Hepatocyte (in vitro differentiated cells): ENCODE measurements at regions not wholly inside any gene's neighbourhood (a gene's known extent, or its start where the extent isn't known, plus 50 kb on each side); places are given as distances from the start of the nearest gene placed in this dataset.
"Not testable (repeated sequence)": the region's sequence is repeated elsewhere in the genome, so short reads cannot be mapped to it uniquely, and the experiment has no call there.

Source experiments
- DNase-seq: peaks from one replicate; pipeline ENCODE4 v3.0.0-alpha.2; 2016; ENCODE audit warnings: low spot score
- H2AFZ ChIP-seq: fragments of 200-600 bp; sonication (generic); 2 replicates; pipeline ENCODE4 v1.6.0; 2016; ENCODE audit warnings: antibody characterized with exemption, mild to moderate bottlenecking
- H3K27ac ChIP-seq: fragments of 200-600 bp; sonication (generic); 2 replicates; pipeline ENCODE4 v1.5.1; 2016; ENCODE audit warnings: mild to moderate bottlenecking
- H3K27me3 ChIP-seq: fragments of 200-600 bp; sonication (generic); 2 replicates; pipeline ENCODE4 v1.6.1; 2016
- H3K36me3 ChIP-seq: fragments of 200-600 bp; sonication (generic); replicated peaks from 2 replicates; pipeline ENCODE4 v1.5.1; 2016; ENCODE audit warnings: low read depth; ENCODE audit not compliant: insufficient read depth
- H3K4me1 ChIP-seq: fragments of 200-600 bp; sonication (generic); 2 replicates; pipeline ENCODE4 v1.5.1; 2016; ENCODE audit warnings: mild to moderate bottlenecking, moderate library complexity; ENCODE audit not compliant: insufficient read depth
- H3K4me2 ChIP-seq: fragments of 200-600 bp; sonication (generic); 2 replicates; pipeline ENCODE4 v1.6.0; 2016
- H3K4me3 ChIP-seq: fragments of 200-600 bp; sonication (generic); 2 replicates; pipeline ENCODE4 v1.5.1; 2016; ENCODE audit warnings: mild to moderate bottlenecking
- H3K79me2 ChIP-seq: fragments of 200-600 bp; sonication (generic); 2 replicates; pipeline ENCODE4 v1.6.0; 2017; ENCODE audit warnings: mild to moderate bottlenecking
- H3K9me2 ChIP-seq: fragments of 200-600 bp; sonication (generic); replicated peaks from 2 replicates; pipeline ENCODE4 v1.6.0; 2017; ENCODE audit warnings: mild to moderate bottlenecking; ENCODE audit not compliant: insufficient read depth
- H3K9me3 ChIP-seq: fragments of 200-600 bp; sonication (generic); 2 replicates; pipeline ENCODE4 v1.5.1; 2016; ENCODE audit warnings: low read depth, mild to moderate bottlenecking
- H4K20me1 ChIP-seq: fragments of 200-600 bp; sonication (generic); 2 replicates; pipeline ENCODE4 v1.6.0; 2016; ENCODE audit warnings: mild to moderate bottlenecking; ENCODE audit not compliant: insufficient read depth, poor library complexity, severe bottlenecking
- EZH2 ChIP-seq: fragments of 200-600 bp; sonication (generic); IDR thresholded peaks from 2 replicates; pipeline ENCODE4 v1.6.1; 2016; ENCODE audit warnings: antibody characterized with exemption, mild to moderate bottlenecking, borderline replicate concordance
- EZH2phosphoT487 ChIP-seq: fragments of 200-600 bp; sonication (generic); IDR thresholded peaks from one replicate; pipeline ENCODE4 v1.6.1; 2018; ENCODE audit warnings: antibody characterized with exemption, mild to moderate bottlenecking, low read depth, moderate library complexity; ENCODE audit not compliant: unreplicated experiment, severe bottlenecking
- WGBS: methylation state at CpG from one replicate; pipeline ENCODE4 v1.1.6; 2016; ENCODE audit warnings: low lambda C conversion rate; ENCODE audit errors: missing lambda C conversion rate; 5-methylcytosine and 5-hydroxymethylcytosine counted together
- TF ChIP-seq, protein P1 (sequence below): fragments of 200-600 bp; sonication (generic); IDR thresholded peaks from 2 replicates; pipeline ENCODE4 v1.5.1; 2016; ENCODE audit warnings: antibody characterized with exemption, mild to moderate bottlenecking; ENCODE audit not compliant: poor library complexity

DNA sequence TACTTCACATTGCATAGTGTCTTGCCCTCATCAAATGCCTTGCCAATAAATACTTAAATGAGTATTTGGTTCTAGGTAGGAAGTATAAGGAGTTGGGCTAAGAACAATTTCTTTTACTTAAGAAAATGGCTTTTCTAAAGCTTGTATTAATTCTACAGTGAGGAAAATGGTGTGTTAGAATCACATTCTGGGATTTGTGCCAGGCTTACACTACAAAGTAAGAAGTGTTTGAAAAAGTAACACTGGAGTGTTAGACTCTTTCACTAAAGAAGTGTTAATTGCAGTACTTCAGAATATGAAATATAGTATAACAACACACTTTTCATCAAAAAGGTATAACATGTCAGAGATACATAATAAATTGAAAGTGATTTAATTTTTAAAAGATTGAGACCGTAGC lies 328.7 kb downstream of the C3orf38 start:
- DNase-seq, result no peak
- Histone ChIP-seq H3K27me3 (no peaks in the 10 kb centered on the region), H3K79me2 (no peaks in the 10 kb centered on the region), H3K4me1 (no peaks in the 10 kb centered on the region), H3K4me2 (no peak overlapping the region), H4K20me1 (no peaks in the 10 kb centered on the region), H3K9me3 (no peaks in the 10 kb centered on the region), H3K4me3 (no peak overlapping the region), H3K36me3 (no peaks in the 10 kb centered on the region), H3K9me2 (no peaks in the 10 kb centered on the region), H2AFZ (no peak overlapping the region), H3K27ac (no peak overlapping the region)
- 84% methylated on average over 1 of the region's 1 CpG for WGBS
- TF ChIP-seq EZH2, result no peak
- TF ChIP-seq, protein P1, sequence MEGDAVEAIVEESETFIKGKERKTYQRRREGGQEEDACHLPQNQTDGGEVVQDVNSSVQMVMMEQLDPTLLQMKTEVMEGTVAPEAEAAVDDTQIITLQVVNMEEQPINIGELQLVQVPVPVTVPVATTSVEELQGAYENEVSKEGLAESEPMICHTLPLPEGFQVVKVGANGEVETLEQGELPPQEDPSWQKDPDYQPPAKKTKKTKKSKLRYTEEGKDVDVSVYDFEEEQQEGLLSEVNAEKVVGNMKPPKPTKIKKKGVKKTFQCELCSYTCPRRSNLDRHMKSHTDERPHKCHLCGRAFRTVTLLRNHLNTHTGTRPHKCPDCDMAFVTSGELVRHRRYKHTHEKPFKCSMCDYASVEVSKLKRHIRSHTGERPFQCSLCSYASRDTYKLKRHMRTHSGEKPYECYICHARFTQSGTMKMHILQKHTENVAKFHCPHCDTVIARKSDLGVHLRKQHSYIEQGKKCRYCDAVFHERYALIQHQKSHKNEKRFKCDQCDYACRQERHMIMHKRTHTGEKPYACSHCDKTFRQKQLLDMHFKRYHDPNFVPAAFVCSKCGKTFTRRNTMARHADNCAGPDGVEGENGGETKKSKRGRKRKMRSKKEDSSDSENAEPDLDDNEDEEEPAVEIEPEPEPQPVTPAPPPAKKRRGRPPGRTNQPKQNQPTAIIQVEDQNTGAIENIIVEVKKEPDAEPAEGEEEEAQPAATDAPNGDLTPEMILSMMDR, result no peak

DNA sequence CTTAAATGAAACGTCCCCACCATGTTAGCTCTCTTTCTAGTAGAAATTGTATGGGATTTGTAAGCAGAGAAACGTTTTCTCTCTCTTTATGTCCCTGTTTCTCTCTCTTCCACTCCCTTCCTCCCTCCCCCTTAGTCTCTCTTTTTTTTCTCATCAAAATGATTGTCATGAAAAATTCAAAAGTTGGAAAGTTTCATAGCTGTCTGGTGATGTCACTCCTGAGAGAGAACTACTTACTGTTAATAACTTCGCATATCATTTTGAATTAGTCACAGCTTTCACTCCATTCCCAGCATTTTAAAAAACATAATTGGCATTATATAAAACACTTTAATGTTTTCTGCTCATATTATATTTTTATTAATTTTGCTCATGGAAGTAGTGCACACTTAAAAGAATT lies 331.1 kb downstream of the C3orf38 start:
- Histone ChIP-seq H3K4me1 (no peaks in the 10 kb centered on the region), H2AFZ (no peak overlapping the region), H3K9me3 (no peaks in the 10 kb centered on the region), H3K36me3 (no peaks in the 10 kb centered on the region), H3K9me2 (no peaks in the 10 kb centered on the region), H3K79me2 (no peaks in the 10 kb centered on the region), H3K4me2 (no peak overlapping the region), H3K27ac (no peak overlapping the region), H3K27me3 (no peaks in the 10 kb centered on the region), H3K4me3 (no peak overlapping the region), H4K20me1 (no peaks in the 10 kb centered on the region)
- DNase-seq, result no peak
- 76% methylated on average over 3 of the region's 3 CpGs for WGBS
- TF ChIP-seq, protein P1, result no peak

DNA sequence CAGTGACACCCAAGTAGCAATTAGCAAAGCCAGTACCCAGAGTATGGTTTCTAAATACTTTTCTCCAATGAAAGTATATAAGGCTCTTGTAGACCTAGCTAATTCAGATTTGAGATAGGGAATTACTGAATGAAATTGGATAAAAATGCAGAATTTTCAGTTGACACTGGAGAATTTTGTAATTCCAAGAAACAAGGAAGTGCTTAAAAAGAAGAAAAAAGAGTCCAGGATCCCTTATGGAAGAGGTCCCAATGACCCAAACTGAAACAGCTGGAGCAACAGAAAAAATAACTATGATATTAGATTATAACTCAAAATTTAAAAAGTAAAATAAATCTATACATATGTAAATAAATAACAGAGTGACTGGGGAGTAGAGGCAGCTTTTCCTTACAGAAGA lies 335.2 kb downstream of the C3orf38 start:
- H3K27ac ChIP-seq, result no peak overlapping the region
- no peak overlapping the region for H3K4me2 ChIP-seq
- H3K9me2 ChIP-seq, result no peaks in the 10 kb centered on the region
- H3K9me3 ChIP-seq, result no peaks in the 10 kb centered on the region
- no peaks in the 10 kb centered on the region for H3K27me3 ChIP-seq
- TF ChIP-seq EZH2phosphoT487, result no peak
- no peak for TF ChIP-seq EZH2
- TF ChIP-seq, protein P1, result no peak
- no peaks in the 10 kb centered on the region for H3K36me3 ChIP-seq
- H3K79me2 ChIP-seq, result no peaks in the 10 kb centered on the region
- no peak overlapping the region for H2AFZ ChIP-seq
- H4K20me1 ChIP-seq, result no peaks in the 10 kb centered on the region
- DNase-seq, result no peak
- H3K4me1 ChIP-seq, result no peaks in the 10 kb centered on the region
- no peak overlapping the region for H3K4me3 ChIP-seq

DNA sequence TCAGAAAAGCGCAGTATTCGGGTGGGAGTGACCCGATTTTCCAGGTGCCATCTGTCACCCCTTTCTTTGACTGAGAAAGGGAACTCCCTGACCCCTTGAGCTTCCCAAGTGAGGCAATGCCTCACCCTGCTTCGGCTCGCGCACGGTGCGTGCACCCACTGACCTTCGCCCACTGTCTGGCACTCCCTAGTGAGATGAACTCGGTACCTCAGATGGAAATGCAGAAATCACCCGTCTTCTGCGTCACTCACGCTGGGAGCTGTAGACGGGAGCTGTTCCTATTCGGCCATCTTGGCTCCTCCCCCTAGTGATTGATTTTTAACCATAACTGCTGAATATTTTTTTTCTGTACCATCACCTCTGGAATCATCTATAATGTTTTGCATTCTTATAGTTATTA lies 359.1 kb downstream of the C3orf38 start:
- H3K36me3 ChIP-seq, H4K20me1 ChIP-seq, H3K27ac ChIP-seq, H3K4me3 ChIP-seq, H3K79me2 ChIP-seq, H3K4me1 ChIP-seq, H3K4me2 ChIP-seq, H3K9me2 ChIP-seq, H3K27me3 ChIP-seq, H2AFZ ChIP-seq, DNase-seq, H3K9me3 ChIP-seq: not testable (repeated sequence)
- 90% methylated on average over 15 of the region's 15 CpGs for WGBS
